HT1080 (cell line): ENCODE measurements at regions not wholly inside any gene's neighbourhood (a gene's known extent, or its start where the extent isn't known, plus 50 kb on each side); places are given as distances from the start of the nearest gene placed in this dataset.
A peak's percentile ranks its signal among the peaks of the same experiment; 100 is the strongest.

Experiments used
- DNase-seq: peaks from one replicate; pipeline ENCODE4 v3.0.0-alpha.2; 2015; ENCODE audit warnings: low read depth

GRCh38 chr1:88056881-88057280 lies 627.2 kb upstream of the PKN2 start:
- DNase-seq = no peak

DNA sequence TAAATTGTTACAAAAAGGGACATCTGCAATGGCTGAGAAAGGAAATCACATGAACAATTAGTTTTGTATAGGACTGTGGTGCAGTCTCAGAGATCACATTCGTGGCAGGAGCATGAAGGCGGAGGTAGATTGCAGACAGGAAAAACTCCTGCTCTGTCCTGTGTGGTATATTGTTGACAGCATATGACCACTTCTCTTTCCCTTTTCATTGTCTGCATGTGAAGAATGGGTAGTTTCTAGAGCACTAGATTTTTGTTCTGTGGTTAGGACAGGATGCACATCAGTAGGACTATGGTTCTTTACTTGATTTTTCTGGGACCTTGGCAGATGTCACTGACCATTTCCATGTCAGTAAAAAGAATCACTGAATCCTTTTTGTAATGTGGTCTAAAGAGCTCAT lies 625.9 kb upstream of the PKN2 start:
- no peak for DNase-seq

DNA sequence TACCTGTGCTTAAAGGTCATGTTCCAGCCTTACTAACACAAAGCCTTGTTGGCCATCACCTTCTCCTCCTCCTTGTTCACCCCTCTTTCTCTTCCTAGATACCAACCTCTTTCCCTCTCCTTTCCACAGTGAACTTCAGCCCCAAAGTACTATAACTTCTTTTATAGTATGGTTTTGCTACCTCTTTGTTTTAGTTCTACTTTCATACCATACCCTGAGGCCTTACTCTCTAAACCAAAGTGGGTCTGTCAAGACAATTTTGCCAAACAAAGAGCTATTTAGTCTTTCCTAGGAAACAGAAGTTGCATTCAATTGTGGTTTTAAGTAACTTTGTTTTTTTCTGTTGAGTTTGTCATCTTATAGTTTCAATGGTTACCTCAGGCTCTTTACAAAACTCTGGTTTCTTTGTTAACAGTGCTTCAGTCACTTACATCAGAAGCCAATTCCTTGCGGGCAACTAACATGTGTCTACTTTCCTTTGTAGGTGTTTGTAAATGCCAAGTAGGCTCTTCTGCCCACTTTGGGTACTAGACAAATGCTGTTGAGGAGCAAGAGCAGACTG lies 623.9 kb upstream of the PKN2 start:
- no peak for DNase-seq

- no peak for DNase-seq
Observed at GRCh38 chr1:88060750-88061491, 623.2 kb upstream of the PKN2 start.

GRCh38 chr1:88061492-88062177 lies 622.4 kb upstream of the PKN2 start:
- peak; percentile 53 for DNase-seq

DNA sequence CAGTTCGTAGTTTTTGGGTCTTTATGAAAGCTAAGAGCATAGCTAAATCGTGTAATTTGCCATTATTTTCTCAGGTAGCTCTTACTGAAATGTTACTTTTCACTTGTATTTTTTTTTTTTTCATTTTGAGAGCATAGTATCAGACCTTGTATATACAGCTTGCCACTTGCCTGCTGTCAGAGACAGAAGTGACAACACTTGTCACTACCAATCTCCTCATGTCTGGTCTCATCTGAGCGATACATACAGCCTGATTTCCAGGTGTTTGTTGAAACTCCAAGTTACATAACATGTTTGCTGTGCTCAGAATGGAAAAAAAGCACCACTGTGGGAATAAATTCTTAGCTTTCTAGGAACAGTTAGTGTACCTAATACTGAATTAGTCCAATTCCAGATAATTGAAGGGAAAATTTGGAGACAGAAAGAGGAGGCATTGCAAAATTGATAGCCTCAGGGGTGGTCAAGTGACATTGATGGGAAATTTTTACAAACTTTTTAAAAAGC lies 621.4 kb upstream of the PKN2 start:
- DNase-seq = no peak

DNA sequence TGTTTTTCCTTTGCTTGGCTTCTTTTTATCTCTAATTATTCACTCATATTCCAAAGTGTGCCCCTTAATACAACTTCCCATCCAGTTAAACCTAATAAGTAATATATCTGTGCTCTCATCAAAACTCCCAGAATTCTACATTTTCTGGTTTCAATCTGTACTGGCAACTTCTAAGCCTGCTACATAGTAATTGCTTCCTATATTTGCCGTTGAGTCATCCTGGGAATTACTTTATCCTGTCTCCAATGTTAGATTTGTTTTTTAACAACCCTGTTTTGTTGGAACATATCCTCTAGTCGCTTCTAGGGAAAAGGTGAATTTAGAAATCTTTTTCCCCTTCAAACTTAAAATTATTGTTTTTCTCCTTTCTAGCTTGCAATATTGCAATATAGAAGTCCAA lies 620.5 kb upstream of the PKN2 start:
- no peak for DNase-seq

GRCh38 chr1:88068407-88068960 lies 615.6 kb upstream of the PKN2 start:
- no peak for DNase-seq

DNA sequence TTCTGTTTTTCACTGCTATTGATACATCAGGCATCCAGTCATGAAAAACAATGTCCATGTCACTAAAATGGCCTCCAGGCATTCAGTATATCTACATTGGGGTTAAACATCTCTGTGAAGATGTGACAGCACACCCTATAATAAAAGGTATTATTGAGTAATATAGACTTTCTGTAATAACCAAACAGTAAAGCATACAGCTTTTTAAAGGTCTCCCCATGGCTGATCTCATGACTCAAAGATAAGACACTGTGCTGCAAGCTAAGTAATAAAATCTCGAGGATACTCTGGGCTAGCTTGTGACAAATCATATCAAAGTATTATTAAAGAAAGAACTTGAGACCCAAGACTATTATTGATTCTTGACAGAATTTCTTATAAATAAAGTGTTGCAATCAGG lies 613.1 kb upstream of the PKN2 start:
- DNase-seq = no peak

GRCh38 chr1:88074661-88075060 lies 609.4 kb upstream of the PKN2 start:
- no peak for DNase-seq

GRCh38 chr1:88075813-88076212 lies 608.3 kb upstream of the PKN2 start:
- DNase-seq = no peak

- no peak for DNase-seq
Observed at GRCh38 chr1:88079036-88079435, 605.0 kb upstream of the PKN2 start.

DNA sequence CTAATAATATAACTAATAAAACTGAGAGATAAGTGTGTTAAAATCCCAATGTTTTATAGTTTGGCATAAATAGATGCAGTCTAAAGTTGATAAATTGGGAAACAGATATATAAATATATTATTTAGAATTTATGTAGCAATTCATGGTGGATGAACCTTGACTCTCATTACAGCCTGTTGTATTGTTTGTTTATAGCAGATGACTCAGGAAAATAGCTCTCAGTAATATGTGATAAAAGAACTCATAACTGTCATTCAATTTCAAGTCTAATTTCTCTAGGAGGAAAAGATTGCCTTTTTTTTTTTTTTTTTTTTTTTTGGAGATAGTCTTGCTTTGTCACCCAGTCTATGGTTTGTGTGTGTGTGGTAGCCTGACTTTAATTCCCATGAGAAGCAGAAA lies 603.2 kb upstream of the PKN2 start:
- DNase-seq = no peak

DNA sequence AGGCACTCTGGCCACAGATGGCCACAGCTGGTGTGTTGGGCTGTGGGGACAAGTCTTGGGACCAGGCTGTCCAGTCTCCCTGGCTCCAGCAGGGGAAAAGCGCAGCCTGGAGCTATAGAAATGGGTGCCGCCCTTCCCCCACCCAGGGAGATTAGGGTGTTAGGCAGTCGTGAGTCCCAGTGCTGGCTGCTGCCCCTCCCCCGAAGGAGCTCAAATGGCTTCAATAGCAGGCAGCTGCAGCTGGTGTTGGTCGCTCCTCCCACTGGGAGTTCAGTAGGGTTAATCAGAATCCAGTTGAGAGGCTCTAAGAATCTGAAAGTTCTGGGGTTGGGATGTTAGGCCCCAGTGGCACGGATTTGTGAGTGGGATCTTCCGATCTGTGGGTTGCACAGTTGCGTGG lies 595.6 kb upstream of the PKN2 start:
- no peak for DNase-seq

DNA sequence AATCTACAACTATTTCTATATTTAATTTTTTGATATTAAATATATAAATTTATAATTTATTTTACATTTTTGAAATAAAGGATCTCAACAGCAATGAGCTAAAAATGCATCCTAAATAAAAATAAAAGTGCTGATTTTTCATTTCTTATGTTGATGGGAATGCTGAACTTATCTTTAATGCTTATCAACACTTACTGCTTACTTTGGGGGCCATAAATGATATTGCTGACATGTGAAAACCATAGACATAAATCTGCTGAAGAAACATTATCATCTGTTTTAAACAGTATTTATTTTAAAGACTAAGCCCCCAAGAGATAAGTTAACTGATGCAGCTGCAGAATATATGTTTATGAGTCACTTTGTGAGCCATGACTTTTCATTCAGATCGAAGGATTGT lies 594.1 kb upstream of the PKN2 start:
- DNase-seq = no peak

DNA sequence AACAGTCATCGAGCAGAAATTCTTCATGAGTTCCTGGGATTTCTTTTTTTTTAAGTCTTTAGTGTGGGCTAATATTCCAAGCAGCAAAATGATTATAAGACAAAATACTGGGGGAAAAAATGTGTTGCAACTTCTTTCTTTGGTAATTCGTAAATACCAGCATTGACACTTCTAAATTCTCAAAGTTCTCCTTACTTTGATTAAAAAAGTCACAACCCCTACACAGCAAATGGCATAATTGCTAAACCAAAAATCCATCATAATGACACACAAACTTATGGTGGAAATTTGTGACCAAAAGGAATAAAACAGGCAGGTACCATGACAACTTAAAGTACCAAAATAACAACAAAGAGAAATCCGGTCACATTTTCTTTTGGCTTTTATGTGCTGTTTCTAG lies 585.2 kb upstream of the PKN2 start:
- no peak for DNase-seq

GRCh38 chr1:88101041-88101440 lies 583.0 kb upstream of the PKN2 start:
- DNase-seq = no peak

DNA sequence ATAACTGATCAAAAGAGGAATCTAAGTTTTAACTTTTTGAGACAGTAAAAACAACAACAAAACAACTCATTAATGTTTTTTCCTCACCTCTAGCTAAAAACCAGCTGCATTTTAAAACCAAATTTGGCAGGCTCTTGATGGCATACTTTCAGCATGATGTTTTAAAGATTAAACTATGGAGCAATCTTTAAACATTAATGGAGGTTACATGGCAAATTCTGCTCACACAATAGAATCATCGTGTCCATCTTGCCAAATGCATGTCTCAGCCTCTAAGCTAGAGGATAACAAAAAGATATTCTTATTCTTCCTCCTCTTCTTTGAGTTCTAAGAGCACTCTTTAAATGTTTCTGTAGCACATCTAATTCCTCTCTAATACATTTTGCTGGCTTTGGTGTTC lies 579.8 kb upstream of the PKN2 start:
- DNase-seq = no peak

- DNase-seq = no peak
Observed at GRCh38 chr1:88104886-88105285, 579.2 kb upstream of the PKN2 start.

DNA sequence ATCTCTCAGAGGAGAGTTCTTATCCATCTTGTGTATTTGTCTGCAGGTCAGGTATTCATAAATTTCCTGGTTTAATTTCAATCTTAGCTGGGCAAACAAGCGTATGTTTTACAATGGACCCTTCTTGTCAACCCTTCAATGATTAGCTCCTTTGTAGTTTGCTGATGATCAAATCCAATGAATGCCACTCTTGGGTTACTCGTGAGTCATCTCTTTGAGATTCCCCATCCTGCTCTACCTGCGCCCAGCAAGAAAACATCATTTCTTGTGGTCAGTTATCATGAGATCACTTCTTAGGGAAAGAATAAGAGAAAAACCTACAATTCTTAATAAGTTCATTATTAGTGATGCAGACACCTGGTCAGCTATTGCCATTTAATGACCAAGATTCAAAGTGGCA lies 572.3 kb upstream of the PKN2 start:
- DNase-seq = peak; percentile 13

DNA sequence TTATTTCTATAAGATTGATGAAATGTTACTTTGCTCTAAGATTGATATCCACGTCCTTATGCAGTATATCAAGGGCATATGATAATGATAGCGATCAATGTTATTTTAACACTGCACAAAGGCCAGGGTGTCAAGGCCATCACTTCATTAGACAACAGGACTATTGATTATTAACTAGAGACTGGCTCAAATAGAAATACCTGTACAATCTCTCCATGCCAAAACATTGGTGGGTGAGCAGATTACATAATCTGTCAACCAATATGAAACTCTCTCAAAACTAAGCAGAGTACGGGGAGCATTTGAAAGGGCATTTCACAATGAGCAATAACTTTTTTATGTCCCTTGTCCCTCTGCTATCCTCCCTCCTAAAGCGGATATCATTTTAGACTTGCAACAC lies 566.5 kb upstream of the PKN2 start:
- DNase-seq = no peak

GRCh38 chr1:88118176-88118845 lies 565.8 kb upstream of the PKN2 start:
- DNase-seq = no peak
